ENCODE measurements at regions not wholly inside any gene's neighbourhood (a gene's known extent, or its start where the extent isn't known, plus 50 kb on each side); places are given as distances from the start of the nearest gene placed in this dataset.

DNA sequence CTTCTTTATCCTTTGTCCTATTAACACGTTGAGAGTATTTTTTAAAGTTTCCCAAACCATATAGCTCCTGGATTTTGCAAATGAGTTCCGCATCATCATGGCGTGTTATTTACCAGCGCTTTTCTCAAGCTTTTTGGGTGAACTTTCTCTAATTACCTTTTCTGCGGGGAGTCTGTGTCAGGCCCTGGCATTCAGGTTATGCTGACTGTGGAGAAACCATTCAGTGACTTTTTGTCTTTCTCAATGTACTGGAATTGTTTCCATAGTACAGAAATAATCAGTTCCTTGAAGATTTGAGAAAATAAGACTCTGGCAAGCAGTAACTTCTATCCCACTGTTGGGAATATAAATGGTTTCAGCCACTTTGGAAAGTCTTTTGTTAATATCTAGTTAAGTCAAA is 115.3 kb downstream of the CDH26 start:
- TF ChIP-seq, protein P1, sequence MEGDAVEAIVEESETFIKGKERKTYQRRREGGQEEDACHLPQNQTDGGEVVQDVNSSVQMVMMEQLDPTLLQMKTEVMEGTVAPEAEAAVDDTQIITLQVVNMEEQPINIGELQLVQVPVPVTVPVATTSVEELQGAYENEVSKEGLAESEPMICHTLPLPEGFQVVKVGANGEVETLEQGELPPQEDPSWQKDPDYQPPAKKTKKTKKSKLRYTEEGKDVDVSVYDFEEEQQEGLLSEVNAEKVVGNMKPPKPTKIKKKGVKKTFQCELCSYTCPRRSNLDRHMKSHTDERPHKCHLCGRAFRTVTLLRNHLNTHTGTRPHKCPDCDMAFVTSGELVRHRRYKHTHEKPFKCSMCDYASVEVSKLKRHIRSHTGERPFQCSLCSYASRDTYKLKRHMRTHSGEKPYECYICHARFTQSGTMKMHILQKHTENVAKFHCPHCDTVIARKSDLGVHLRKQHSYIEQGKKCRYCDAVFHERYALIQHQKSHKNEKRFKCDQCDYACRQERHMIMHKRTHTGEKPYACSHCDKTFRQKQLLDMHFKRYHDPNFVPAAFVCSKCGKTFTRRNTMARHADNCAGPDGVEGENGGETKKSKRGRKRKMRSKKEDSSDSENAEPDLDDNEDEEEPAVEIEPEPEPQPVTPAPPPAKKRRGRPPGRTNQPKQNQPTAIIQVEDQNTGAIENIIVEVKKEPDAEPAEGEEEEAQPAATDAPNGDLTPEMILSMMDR (conservative IDR thresholded peaks at IDR 0.05; ENCODE audit: low read length) = no peak
- no peak for TF ChIP-seq EZH2phosphoT487 (IDR thresholded peaks at IDR 0.05; ENCODE audit: borderline replicate concordance, low read depth, low read length)

All from OCI-LY7 (cell line).